HEK293T (cell line): ENCODE measurements at regions not wholly inside any gene's neighbourhood (a gene's known extent, or its start where the extent isn't known, plus 50 kb on each side); places are given as distances from the start of the nearest gene placed in this dataset.

ENCODE experiments used
- CTCF ChIA-PET: fragments of 350-600 bp; formaldehyde crosslinking; extraction: SDS; loops from one replicate; lab custom pipeline; 2021; ENCODE audit warnings: antibody characterized with exemption, inconsistent platforms; lab: Yijun Ruan, JAX
- POLR2A ChIA-PET: fragments of 350-600 bp; formaldehyde crosslinking; extraction: SDS; loops from one replicate; lab custom pipeline; 2020; ENCODE audit warnings: antibody characterized with exemption, inconsistent platforms; lab: Yijun Ruan, JAX
- DNase-seq: peaks from one replicate; pipeline ENCODE4 v3.0.0; 2012; ENCODE audit warnings: mixed read lengths; ENCODE audit errors: extremely low spot score
- ARNT ChIP-seq: fragments of 450-650 bp; IDR thresholded peaks from 2 replicates; pipeline ENCODE4 v1.6.1; 2017; ENCODE audit warnings: mild to moderate bottlenecking
- BHLHE40 ChIP-seq: fragments of 450-650 bp; IDR thresholded peaks from 2 replicates; pipeline ENCODE4 v1.6.1; 2016; ENCODE audit warnings: mild to moderate bottlenecking, moderate library complexity, borderline replicate concordance
- CTBP1 ChIP-seq: fragments of 450-650 bp; IDR thresholded peaks from 2 replicates; pipeline ENCODE4 v1.6.1; 2016; ENCODE audit warnings: borderline replicate concordance
- ELF4 ChIP-seq: fragments of 450-650 bp; IDR thresholded peaks from 2 replicates; pipeline ENCODE4 v1.6.1; 2017; ENCODE audit warnings: antibody characterized with exemption
- FOXA1 ChIP-seq: fragments of 450-650 bp; IDR thresholded peaks from 2 replicates; pipeline ENCODE4 v1.6.1; 2016; ENCODE audit warnings: mild to moderate bottlenecking
- FOXK2 ChIP-seq: fragments of 450-650 bp; IDR thresholded peaks from 2 replicates; pipeline ENCODE4 v1.6.1; 2016; ENCODE audit warnings: mild to moderate bottlenecking
- FOXM1 ChIP-seq: fragments of 450-650 bp; IDR thresholded peaks from 2 replicates; pipeline ENCODE4 v1.6.1; 2017; ENCODE audit warnings: mild to moderate bottlenecking, borderline replicate concordance
- HDGF ChIP-seq: fragments of 450-650 bp; IDR thresholded peaks from 2 replicates; pipeline ENCODE4 v1.6.1; 2017; ENCODE audit warnings: antibody characterized with exemption, borderline replicate concordance
- L3MBTL2 ChIP-seq: fragments of 450-650 bp; conservative IDR thresholded peaks from 2 replicates; pipeline ENCODE4 v1.6.1; 2016; ENCODE audit warnings: mild to moderate bottlenecking
- LEF1 ChIP-seq: fragments of 450-650 bp; IDR thresholded peaks from 2 replicates; pipeline ENCODE4 v1.6.1; 2017; ENCODE audit warnings: mild to moderate bottlenecking, borderline replicate concordance
- NFRKB ChIP-seq: fragments of 450-650 bp; IDR thresholded peaks from 2 replicates; pipeline ENCODE4 v1.6.1; 2016; ENCODE audit warnings: mild to moderate bottlenecking, moderate library complexity
- SP1 ChIP-seq: fragments of 450-650 bp; IDR thresholded peaks from 2 replicates; pipeline ENCODE4 v1.6.1; 2017
- SUZ12 ChIP-seq: fragments of 450-650 bp; IDR thresholded peaks from 2 replicates; pipeline ENCODE4 v1.6.1; 2016; ENCODE audit warnings: mild to moderate bottlenecking
- TARDBP ChIP-seq: fragments of 450-650 bp; IDR thresholded peaks from 2 replicates; pipeline ENCODE4 v1.6.1; 2016
- ZNF384 ChIP-seq: fragments of 450-650 bp; IDR thresholded peaks from 2 replicates; pipeline ENCODE4 v1.6.1; 2016
- TF ChIP-seq, protein P1 (sequence below): fragments of 450-650 bp; IDR thresholded peaks from 2 replicates; pipeline ENCODE4 v1.6.1; 2016

DNA sequence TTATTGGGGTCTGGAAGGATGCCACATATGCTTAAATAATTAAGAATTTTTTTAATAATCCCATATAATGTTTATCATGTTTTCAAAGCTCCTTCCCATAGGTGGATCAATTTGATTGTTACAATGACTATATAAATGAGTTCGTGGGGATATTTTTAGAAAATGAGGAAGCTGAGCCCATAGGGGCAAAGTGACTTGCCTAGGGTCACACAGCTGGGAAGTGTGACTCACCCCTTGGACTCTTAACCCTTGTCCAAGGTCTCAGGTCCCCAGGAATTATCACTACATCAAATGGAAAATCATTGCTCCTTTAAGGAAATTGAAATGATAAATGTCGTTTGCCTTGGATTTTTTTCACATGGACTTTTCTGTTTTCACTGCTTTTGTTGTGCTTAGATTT is 161.2 kb upstream of the RGMA start:
- no peak for DNase-seq
- POLR2A ChIA-PET: no interaction called here
- TF ChIP-seq CTBP1 (no peak), TARDBP (no peak), SP1 (no peak), FOXM1 (no peak), ELF4 (no peak), LEF1 (no peak), L3MBTL2 (no peak), HDGF (no peak), NFRKB (no peak), FOXK2 (no peak), BHLHE40 (no peak), ARNT (no peak)
- TF ChIP-seq, protein P1, sequence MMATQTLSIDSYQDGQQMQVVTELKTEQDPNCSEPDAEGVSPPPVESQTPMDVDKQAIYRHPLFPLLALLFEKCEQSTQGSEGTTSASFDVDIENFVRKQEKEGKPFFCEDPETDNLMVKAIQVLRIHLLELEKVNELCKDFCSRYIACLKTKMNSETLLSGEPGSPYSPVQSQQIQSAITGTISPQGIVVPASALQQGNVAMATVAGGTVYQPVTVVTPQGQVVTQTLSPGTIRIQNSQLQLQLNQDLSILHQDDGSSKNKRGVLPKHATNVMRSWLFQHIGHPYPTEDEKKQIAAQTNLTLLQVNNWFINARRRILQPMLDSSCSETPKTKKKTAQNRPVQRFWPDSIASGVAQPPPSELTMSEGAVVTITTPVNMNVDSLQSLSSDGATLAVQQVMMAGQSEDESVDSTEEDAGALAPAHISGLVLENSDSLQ: no peak
- CTCF ChIA-PET: no interaction called here

DNA sequence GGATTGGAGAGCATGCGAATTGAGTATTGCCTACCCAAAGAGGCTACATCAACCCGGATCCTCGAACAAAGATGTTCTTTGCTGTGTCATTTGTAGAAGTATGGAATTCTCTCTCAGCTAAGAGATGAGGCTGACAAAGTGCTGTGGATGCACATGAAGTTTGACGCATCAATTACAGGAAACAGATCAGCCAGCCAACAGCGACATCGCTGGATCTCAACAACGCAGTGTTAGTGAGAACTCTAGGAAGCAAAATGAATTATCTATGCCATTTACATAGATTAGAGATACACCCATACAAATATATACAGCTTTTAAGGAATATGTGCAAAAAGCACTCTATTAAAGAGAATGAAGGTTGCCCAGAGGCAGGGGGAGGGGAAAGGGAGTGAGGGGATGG is 160.6 kb upstream of the RGMA start:
- TF ChIP-seq BHLHE40 (no peak), SP1 (no peak), ELF4 (no peak), FOXA1 (no peak), SUZ12 (no peak), HDGF (no peak), FOXK2 (no peak), ZNF384 (no peak), TARDBP (no peak), FOXM1 (no peak), ARNT (no peak), L3MBTL2 (no peak)
- TF ChIP-seq, protein P1: no peak
- ChIA-PET CTCF (no interaction called here), POLR2A (no interaction called here)
- DNase-seq: no peak

DNA sequence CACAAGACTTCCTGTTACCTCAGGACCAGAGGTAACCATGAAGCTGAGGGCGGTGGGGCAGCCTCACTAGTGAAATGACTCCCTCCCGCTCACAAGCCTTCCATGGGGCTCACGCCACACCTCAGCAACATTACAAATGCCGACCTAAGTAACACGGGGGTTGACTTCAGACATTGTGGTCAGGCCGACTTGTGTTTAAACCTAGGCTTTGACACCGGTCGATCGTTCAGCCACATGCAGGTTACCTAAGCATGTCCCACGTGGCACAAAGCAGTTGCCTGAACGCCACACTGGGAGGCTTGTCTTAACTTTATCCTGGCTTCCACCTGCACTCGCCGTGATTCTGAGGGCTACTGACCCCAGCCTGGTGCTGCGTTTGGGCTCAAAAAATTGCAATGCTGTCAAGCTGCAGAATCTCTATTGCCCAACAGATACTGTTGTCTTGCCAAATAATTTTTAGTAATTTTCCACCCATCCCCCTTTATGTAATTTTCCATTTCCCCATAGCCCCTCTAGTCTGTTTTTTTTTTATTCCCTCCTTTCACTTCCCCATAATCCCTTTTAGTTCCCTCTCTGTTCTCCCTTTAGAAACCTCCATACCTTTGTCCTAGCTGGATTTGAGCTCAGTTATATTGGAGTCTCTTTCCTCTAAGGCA is 158.6 kb upstream of the RGMA start:
- POLR2A ChIA-PET: no interaction called here
- DNase-seq: no peak
- TF ChIP-seq LEF1 (no peak), L3MBTL2 (no peak), ZNF384 (no peak), ELF4 (no peak), FOXM1 (no peak), TARDBP (no peak)

DNA sequence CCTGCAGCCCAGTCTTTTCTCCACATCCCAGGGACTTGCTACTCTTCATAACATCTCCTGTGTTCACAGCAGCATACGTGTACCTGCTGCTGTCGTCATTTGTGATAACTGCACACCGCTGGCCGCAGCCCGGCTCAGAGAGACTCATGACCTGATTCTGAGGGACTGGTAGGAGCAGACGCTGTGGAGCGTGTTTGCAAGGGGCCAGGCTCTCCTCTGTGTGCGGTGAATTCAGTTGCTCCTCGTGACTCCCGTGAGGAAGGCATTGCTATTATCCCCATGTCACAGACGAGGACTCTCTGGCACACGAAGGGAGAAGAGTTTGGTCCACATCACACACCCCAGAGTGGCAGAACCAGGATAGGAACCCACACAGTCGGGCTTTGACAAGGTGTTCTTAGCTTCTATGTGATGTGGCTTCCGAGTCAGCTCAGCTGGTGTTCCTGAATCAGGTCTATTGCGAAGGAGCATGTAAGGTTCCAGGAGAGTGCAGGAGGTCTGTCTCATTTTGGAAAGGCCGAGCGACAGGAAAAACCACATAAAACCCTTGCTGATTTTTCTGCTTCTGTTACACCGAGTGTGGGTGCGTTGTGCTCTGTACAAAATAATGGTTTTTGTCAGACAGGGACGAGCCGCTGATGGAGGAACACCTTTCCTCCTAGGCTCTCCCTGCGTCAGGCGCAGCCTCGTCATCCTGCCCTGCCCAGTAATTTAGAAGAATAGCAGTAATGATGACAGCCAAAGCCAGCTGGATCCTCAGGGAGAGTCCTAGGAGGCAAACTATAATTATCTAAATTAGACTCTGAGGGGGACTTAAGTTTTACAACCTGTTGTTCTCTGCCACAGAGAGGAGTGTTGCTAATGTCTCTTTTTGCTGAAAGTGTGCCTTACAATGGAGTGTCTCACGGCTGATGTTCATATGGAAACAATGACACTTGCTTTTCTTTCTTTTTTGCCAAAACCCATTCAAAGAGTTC is 157.5 kb upstream of the RGMA start:
- TF ChIP-seq SP1: no peak
- no peak for TF ChIP-seq HDGF
- no peak for TF ChIP-seq ZNF384
- TF ChIP-seq L3MBTL2: no peak
- TF ChIP-seq NFRKB: no peak
- no peak for TF ChIP-seq FOXK2
- TF ChIP-seq FOXA1: no peak
- TF ChIP-seq, protein P1: no peak
- TF ChIP-seq ARNT: no peak
- TF ChIP-seq LEF1: no peak
- no peak for TF ChIP-seq TARDBP
- no peak for TF ChIP-seq SUZ12
- TF ChIP-seq CTBP1: no peak
- TF ChIP-seq ELF4: no peak
- no peak for TF ChIP-seq BHLHE40
- no peak for TF ChIP-seq FOXM1
- POLR2A ChIA-PET: no interaction called here
- CTCF ChIA-PET: interaction anchor here (0.6 kb wide), 1 partner anchor 12 kb away, joined by 3 read pairs; no protein-coding TSS in a partner anchor
- DNase-seq: no peak

More for the DNA sequence above, 158.6 kb upstream of the RGMA start:
- CTCF ChIA-PET: no interaction called here

DNA sequence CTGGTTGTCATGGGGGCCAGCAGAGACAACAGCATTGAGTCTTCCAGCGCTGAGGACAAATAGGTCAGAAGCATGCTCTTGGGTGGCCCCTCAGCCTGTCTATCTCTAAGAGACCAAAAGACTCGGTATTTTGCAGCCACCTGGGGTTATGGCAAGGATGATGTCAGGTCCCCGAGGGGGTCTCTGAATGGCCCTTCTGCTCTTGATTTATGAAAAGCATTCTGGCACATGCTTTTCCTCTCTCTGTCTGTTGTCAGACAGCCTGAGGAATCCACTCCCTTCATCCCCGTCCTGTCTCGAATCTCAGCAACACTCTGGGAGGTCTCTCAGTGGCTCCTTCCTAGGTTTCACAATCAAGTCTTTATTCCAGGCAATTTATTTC is 156.6 kb upstream of the RGMA start:
- ChIA-PET POLR2A (no interaction called here), CTCF (no interaction called here)
- no peak for DNase-seq
- TF ChIP-seq HDGF (no peak), ZNF384 (no peak), SUZ12 (no peak), ARNT (no peak), FOXK2 (no peak), L3MBTL2 (no peak), BHLHE40 (no peak), NFRKB (no peak), ELF4 (no peak), TARDBP (no peak), SP1 (no peak), CTBP1 (no peak), FOXA1 (no peak), LEF1 (no peak), FOXM1 (no peak)
- TF ChIP-seq, protein P1: no peak
